NCI-H460 (cell line): ENCODE measurements at regions not wholly inside any gene's neighbourhood (a gene's known extent, or its start where the extent isn't known, plus 50 kb on each side); places are given as distances from the start of the nearest gene placed in this dataset.
"Not testable (repeated sequence)": the region's sequence is repeated elsewhere in the genome, so short reads cannot be mapped to it uniquely, and the experiment has no call there.

Source experiments
- DNase-seq: peaks from one replicate; pipeline ENCODE4 v3.0.0-alpha.2; 2016; ENCODE audit warnings: low read depth; ENCODE audit errors: extremely low read depth

DNA sequence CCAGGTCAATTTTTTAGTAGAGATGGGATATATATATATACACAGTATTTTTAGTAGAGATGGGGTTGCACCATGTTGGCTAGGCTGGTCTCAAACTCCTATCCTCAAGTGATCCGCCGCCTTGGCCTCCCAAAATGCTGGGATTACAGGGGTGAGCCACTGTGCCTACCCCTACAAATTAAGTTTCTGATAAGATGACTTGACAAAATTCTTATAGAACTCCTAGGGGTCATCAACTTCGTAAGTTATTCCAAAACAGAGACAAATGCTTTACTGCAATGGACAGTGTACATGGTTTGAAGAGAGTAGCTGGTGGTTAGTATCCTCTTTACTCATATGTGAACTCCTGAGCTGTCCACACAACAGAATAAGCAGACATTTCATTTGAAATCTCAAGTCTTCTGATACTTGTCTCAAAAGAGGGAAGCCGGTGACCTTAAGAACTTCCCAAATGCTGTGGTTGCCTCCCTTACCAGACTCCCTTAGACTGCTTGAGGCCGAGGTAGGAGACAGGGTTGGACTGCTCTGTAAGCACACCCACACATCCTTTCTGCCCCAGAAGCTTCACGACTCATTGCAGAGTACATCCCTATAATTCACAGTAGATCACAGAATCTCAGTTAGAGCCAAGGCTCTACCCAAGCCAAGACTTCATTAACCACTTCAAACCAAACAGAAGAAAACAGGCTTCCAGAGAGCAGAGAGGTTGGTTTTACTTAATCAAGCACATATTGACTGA, 244.1 kb upstream of the IRF2BP2 start:
- DNase-seq = no peak

DNA sequence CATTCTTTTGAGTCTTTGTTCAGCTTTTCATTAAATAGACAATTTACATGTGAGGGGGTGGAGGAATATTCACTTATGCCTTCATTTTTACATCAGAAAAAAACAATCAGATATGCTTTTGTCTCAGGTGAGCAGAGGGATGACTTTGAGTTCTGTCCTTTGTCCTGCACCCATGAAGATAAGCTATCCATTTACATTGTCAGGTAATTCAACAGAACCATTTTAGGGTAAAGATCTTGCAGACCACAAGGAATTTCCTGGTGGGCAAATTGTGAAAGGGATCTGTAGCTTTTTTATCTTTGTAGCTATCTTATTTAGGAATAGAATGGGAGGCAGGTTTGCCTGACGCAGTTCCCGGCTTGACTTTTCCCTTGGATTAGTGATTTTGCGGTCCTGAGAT, 242.7 kb upstream of the IRF2BP2 start:
- no peak for DNase-seq

DNA sequence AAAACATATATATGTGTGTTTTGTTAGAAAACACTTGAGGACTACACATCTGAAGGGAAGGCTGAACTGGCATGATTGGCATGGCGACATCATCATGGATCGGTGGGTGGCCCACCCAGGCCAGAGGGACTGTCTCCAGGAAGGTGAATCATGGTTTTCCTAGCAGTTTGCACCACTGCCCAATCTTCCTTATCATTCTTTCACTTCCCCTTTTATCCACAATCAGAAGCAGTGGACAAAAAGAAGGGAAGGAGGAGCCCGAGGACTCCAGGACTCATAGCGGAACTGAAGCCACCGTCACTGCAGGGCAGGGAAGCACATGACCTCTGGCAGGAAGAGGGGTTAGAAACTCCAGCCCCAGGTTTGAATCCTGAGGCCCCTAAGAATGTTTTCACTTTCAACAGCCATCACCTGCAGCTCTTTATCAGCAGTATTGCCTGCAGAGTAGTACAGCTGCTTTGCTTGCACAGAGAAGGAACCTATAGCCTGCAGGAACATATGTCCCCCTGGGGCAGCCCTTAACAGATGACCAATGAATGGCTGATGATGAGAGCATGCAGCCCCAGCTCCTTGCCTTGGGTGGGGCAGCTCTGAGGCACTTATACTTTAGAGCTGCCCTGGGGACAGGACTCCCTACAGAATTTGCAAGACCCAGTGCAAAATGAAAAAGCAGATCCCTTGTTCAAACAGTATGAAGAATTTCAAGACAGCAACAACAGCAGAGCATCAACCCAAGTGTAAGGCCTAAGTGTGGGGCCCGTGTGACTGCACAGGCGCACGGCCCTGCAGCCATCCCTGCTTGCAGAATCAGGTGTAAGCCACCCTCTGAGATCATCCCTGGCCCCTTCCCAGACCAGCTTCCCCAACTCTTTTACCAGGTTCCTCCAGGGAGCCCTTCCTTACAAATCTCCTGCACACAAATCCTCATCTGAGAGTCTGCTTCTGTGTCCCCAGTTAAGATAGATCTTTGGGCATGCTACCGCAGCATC, 241.8 kb upstream of the IRF2BP2 start:
- no peak for DNase-seq

- DNase-seq = no peak
These were observed 239.9 kb upstream of the IRF2BP2 start for GRCh38 chr1:234849832-234850231.

DNA sequence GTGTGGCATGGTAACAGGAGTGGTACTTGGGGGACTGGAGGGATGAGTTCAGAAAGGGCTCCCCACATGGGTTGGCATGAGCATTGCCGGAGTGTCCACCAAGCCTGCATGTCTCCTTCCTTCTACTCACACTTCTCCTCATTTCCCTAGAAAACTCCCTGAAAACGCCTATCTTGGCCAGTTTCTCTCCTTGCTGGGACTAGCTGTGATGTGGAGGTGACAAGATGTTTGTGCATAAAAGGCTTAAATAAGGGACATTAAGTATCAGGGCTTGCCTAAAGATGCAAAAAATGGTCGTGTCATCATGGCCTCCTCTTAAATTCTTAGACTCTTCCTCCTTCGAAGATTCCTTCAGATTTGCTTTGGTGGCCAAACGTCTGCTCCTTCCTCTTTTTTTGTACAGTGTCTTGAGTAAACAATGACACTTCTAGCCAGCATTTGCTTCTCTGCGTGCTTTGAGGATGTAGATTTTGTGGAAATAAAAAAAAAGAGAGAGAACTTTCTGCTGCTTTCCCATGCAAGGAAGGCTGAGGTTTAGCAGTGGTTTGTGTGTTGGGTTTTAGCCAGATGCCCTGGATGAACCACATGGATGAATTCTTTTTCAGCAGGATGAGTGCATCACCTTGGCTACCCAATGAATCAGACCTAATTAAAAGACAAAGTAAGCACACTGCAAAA, 239.1 kb upstream of the IRF2BP2 start:
- no peak for DNase-seq

- DNase-seq = not testable (repeated sequence)
These were observed 236.8 kb upstream of the IRF2BP2 start for GRCh38 chr1:234846813-234847212.

DNA sequence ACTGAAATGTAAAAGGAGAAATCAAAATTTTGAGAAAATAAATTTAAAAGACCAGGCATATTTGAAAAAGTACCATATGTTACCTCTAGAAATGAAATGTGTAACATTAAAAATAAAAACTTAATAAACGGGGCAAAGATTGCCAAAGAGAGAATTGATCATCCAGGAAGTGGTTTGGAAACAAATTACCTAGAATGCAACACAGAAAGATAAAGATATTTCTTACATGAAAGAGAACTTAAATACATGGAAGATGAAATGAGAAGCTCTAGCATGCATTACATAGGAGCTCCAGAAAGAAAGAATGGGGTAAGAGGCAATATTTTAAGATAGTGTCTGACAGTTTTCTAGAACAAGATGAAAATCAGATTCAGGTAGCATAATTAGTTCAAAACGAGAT, 235.9 kb upstream of the IRF2BP2 start:
- DNase-seq = no peak

GRCh38 chr1:234845097-234845660, 235.2 kb upstream of the IRF2BP2 start:
- DNase-seq = no peak

GRCh38 chr1:234844479-234845031, 234.6 kb upstream of the IRF2BP2 start:
- DNase-seq = no peak

DNA sequence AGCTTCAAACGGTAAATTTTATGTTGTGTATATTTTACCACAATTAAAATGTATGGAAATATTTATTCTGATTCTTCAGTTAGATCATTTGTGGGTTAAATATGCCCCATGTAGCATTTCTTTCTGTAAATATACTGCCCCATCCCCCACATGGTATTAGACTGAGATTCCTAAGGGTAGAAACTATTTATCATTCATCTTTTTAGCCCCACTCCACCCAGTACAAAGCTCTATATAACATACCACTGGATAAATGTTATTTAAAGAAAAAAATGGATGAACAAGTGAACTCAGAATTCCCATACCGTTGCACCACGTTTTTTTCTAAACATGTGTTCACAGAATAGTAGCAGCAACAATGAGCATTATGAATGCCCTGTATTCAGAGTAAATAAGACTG, 234.0 kb upstream of the IRF2BP2 start:
- DNase-seq = no peak

GRCh38 chr1:234842726-234843641, 233.0 kb upstream of the IRF2BP2 start:
- DNase-seq = no peak

DNA sequence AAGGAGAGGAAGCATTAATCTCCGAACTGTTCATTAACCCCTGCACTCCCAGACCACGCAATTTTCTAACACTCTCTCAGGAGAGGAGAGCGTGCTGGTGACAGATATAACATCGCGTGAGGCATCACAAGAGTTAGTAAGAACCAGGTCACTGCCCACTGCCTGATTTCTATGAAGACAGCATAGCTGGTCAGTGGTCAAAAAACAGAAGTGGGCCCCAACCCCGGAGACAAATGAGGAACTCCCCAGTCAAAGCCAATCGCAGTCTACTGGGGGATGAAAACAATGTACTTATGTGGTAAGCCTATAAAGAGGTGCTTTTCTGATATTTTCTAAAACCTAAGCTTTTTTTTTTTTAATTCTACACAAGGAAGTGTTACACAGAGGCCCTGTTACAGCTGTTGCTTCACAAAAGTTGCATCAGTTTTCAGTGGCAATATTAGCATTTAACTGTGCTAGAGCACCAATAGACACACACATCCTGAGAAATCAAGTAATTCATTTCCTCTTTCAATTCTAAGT, 231.8 kb upstream of the IRF2BP2 start:
- no peak for DNase-seq

DNA sequence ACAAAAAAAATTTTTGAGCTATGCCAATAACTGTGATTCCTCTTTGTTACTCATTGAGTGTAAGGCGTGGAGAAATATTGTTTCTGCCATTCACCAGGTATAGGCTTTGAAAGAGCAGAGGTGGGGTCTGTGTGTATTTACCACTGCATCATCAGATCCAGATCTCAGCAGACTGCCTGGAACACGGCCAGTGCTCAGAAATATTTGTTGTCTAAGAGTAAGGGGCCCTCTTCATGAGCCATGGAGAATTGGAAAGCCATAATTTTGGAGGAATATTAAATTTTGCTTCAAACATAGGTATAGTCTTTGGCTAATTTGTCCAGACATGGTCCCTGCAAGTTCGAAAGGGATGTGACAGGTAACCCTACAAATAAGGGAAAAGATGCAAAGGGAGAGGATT, 231.3 kb upstream of the IRF2BP2 start:
- DNase-seq = no peak

DNA sequence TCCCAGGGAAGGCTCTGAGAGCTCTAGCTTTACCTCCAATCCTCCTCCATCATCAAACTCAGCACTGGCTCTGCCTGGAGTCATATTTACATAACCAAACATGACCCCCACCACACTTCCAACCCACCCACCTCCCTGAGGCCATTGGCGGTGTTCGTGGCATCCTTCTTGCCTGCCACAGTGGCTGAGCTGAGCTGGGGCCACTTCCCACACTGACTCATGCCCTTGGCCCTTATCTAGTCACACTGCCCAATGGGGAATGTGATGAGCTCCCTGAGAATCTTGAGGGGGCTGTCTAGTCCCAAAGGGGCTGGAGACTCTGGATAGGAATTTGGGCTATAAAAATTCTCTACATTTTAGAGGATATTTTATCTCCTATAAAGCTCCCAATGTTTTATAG, 230.9 kb upstream of the IRF2BP2 start:
- DNase-seq = no peak

- no peak for DNase-seq
These were observed 230.3 kb upstream of the IRF2BP2 start for GRCh38 chr1:234840253-234840652.

- DNase-seq = no peak
These were observed 229.7 kb upstream of the IRF2BP2 start for GRCh38 chr1:234839663-234840062.

DNA sequence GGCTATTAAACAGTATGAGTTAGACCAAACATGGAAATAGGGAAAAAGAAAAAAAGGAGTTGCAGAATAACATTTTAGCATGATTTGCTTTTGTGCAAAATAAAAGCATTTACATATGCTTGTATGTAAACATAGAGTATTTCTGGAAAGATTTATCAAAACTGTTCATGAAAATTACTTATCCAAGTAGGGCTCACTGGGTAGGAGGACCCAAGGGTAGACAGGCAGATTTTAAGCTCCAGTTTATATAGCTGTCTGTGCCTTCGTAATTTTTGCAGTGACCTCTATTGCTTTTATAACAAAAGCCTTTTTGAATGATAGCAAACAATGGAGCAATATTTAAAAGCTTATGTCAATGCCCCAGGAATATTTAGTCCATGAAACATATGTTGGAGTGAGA, 228.8 kb upstream of the IRF2BP2 start:
- no peak for DNase-seq

GRCh38 chr1:234838182-234838581, 228.2 kb upstream of the IRF2BP2 start:
- no peak for DNase-seq

DNA sequence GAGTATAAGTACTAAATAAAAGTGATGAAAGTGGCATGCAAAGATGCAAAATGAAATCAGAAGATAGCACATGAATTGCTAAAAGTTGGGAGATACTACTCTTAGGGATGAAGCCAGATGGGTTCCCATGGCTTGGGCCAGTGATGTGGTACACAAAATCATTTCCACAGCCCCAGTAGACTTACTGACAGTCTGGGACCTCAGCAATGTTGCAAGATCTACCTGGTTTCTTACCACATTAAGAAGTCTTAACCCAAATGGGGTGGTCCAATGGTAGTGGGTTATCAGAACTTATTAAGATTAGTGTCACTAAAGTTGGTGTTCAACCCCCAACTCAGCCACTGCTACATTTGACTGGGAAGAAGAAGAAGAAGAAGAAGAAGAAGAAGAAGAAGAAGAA, 227.7 kb upstream of the IRF2BP2 start:
- DNase-seq = no peak
